Esophagus squamous epithelium (tissue), 4 donors: ENCODE measurements at regions not wholly inside any gene's neighbourhood (a gene's known extent, or its start where the extent isn't known, plus 50 kb on each side); places are given as distances from the start of the nearest gene placed in this dataset.

Experiments
- CTCF ChIP-seq, 6 experiments: fragments of 450-650 bp in 4 of 6; fragments of 200-600 bp in 2 of 6; sonication (generic) in 2 of 6; IDR thresholded peaks; one replicate each; pipeline ENCODE4 v1.5.1; 2016 to 2019; ENCODE audit warnings: antibody characterized with exemption in 6 of 6, mild to moderate bottlenecking in 4 of 6, moderate library complexity in 4 of 6
- POLR2A ChIP-seq, 4 donors: fragments of 450-650 bp; IDR thresholded peaks; one replicate each; pipeline ENCODE4 v1.6.1; 2017; ENCODE audit warnings: antibody characterized with exemption in 4 of 4, mild to moderate bottlenecking in 4 of 4, moderate library complexity in 3 of 4

- TF ChIP-seq CTCF (IDR thresholded peaks at IDR 0.05) (no peak), POLR2A (IDR thresholded peaks at IDR 0.05) (no peak)
Measured at GRCh38 chr16:72409423-72409822, 237.5 kb upstream of the PMFBP1 start.
